ENCODE measurements at regions not wholly inside any gene's neighbourhood (a gene's known extent, or its start where the extent isn't known, plus 50 kb on each side); places are given as distances from the start of the nearest gene placed in this dataset.

- Histone ChIP-seq H3K36me3 (replicated peaks in 1 of 2; ENCODE audit: insufficient read depth in 1 of 2, low read depth in 2 of 2) (no peaks in the 10 kb centered on the region), H3K27me3 (no peaks in the 10 kb centered on the region), H3K27ac (no peak overlapping the region), H3K9me3 (no peaks in the 10 kb centered on the region), H3K4me1 (no peaks in the 10 kb centered on the region), H3K4me3 (no peak overlapping the region)
- ATAC-seq (no peak), DNase-seq (no peak)
- no peak for TF ChIP-seq POLR2A (IDR thresholded peaks at IDR 0.05)
- no peak for TF ChIP-seq CTCF (IDR thresholded peaks at IDR 0.05)
- intact Hi-C loops (cut with DNase I) = no loop called here
Observed at GRCh38 chr9:73980754-73981153, 516.4 kb upstream of the RORB start.

DNA sequence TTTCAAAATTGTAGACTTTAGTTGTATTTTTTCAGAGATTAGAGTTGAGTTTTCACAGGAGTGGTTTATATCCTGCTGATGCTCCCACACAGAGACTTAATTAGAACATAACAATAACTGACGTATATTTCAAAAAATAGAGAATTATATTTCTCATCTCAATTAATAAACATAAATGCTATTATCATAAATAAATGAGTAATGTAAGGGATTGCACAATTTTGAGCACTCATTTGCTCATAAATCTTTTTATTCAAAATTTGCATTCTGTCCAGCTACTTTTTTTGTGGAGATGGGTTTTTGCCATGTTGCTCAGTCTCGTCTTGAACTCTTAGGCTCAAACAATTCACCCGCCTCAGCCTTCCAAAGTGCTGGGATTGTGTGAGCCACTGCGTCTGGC, 515.7 kb upstream of the RORB start:
- ATAC-seq (no peak), DNase-seq (no peak)
- no peaks in the 10 kb centered on the region for H3K36me3 ChIP-seq (replicated peaks in 1 of 2; ENCODE audit: insufficient read depth in 1 of 2, low read depth in 2 of 2)
- H3K9me3 ChIP-seq = no peaks in the 10 kb centered on the region
- intact Hi-C loops (cut with DNase I) = no loop called here
- H3K4me3 ChIP-seq = no peak overlapping the region
- TF ChIP-seq CTCF (IDR thresholded peaks at IDR 0.05) (no peak), POLR2A (IDR thresholded peaks at IDR 0.05) (no peak)
- no peaks in the 10 kb centered on the region for H3K4me1 ChIP-seq
- WGBS, 2 donors = 64 to 68% methylated on average over 4 of the region's 4 CpGs
- no peak overlapping the region for H3K27ac ChIP-seq
- no peaks in the 10 kb centered on the region for H3K27me3 ChIP-seq

GRCh38 chr9:73995836-73996235, 501.3 kb upstream of the RORB start:
- intact Hi-C loops (cut with DNase I) = no loop called here
- Histone ChIP-seq H3K4me1 (no peaks in the 10 kb centered on the region), H3K27ac (no peak overlapping the region), H3K36me3 (replicated peaks in 1 of 2; ENCODE audit: insufficient read depth in 1 of 2, low read depth in 2 of 2) (no peaks in the 10 kb centered on the region), H3K9me3 (no peaks in the 10 kb centered on the region), H3K27me3 (no peaks in the 10 kb centered on the region), H3K4me3 (no peak overlapping the region)
- no peak for DNase-seq
- no peak for ATAC-seq
- TF ChIP-seq POLR2A (IDR thresholded peaks at IDR 0.05) = no peak
- no peak for TF ChIP-seq CTCF (IDR thresholded peaks at IDR 0.05)
- WGBS, 2 donors = 68 to 70% methylated on average over 2 of the region's 2 CpGs

GRCh38 chr9:73996844-73997243, 500.3 kb upstream of the RORB start:
- Histone ChIP-seq H3K4me1 (no peaks in the 10 kb centered on the region), H3K4me3 (no peak overlapping the region), H3K27me3 (no peaks in the 10 kb centered on the region), H3K9me3 (no peaks in the 10 kb centered on the region), H3K27ac (no peak overlapping the region), H3K36me3 (replicated peaks in 1 of 2; ENCODE audit: insufficient read depth in 1 of 2, low read depth in 2 of 2) (no peaks in the 10 kb centered on the region)
- 28 to 36% methylated on average over 1 of the region's 1 CpG for WGBS, 2 donors
- DNase-seq (no peak), ATAC-seq (no peak)
- TF ChIP-seq POLR2A (IDR thresholded peaks at IDR 0.05) (no peak), CTCF (IDR thresholded peaks at IDR 0.05) (no peak)
- intact Hi-C loops (cut with DNase I) = no loop called here

GRCh38 chr9:74001382-74001781, 495.8 kb upstream of the RORB start:
- no peaks in the 10 kb centered on the region for H3K36me3 ChIP-seq (replicated peaks in 1 of 2; ENCODE audit: insufficient read depth in 1 of 2, low read depth in 2 of 2)
- 25 to 26% methylated on average over 2 of the region's 2 CpGs for WGBS, 2 donors
- H3K4me3 ChIP-seq = no peak overlapping the region
- H3K4me1 ChIP-seq = no peaks in the 10 kb centered on the region
- intact Hi-C loops (cut with DNase I) = no loop called here
- TF ChIP-seq POLR2A (IDR thresholded peaks at IDR 0.05) (no peak), CTCF (IDR thresholded peaks at IDR 0.05) (no peak)
- DNase-seq (no peak), ATAC-seq (no peak)
- H3K9me3 ChIP-seq = no peaks in the 10 kb centered on the region
- H3K27me3 ChIP-seq = no peaks in the 10 kb centered on the region
- H3K27ac ChIP-seq = no peak overlapping the region

All from body of pancreas (tissue), 4 donors.